SH-SY5Y (cell line): ENCODE measurements at regions not wholly inside any gene's neighbourhood (a gene's known extent, or its start where the extent isn't known, plus 50 kb on each side); places are given as distances from the start of the nearest gene placed in this dataset.

ENCODE experiments used
- GATA2 ChIP-seq: IDR thresholded peaks from 2 replicates; pipeline ENCODE4 v1.6.1; 2011; ENCODE audit warnings: mild to moderate bottlenecking, low read depth, low read length
- GATA3 ChIP-seq: IDR thresholded peaks from 2 replicates; pipeline ENCODE4 v1.6.1; 2011; ENCODE audit warnings: low read depth, mild to moderate bottlenecking, low read length, moderate library complexity

DNA sequence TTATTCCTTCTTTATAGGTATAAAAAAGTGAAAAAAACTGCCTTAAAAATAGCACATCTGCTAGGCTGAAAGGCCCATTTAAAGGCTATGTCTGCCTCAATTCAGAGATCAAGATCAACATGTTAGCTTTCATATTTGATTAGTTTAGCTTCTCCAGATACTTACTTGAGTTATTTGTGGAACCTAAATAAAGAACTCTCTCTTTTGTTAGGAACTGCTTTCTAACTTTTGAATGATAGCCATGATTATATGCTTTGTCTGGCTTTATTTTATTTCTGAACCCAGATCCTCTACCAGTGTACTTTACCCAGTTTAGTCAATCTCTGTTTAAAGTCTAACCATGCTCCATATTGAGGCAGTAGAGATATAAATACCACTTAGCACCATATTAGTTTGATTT is 515.5 kb upstream of the SEMA3D start:
- TF ChIP-seq GATA3 (no peak), GATA2 (no peak)
